GM23338 (cell line): ENCODE measurements at regions not wholly inside any gene's neighbourhood (a gene's known extent, or its start where the extent isn't known, plus 50 kb on each side); places are given as distances from the start of the nearest gene placed in this dataset.
A peak's percentile ranks its signal among the peaks of the same experiment; 100 is the strongest.

ENCODE experiments used
- ATAC-seq: fragments of 200-7000 bp; cut with Tn5 transposase; 3 replicates; pipeline ENCODE4 v1.9.1; 2020
- DNase-seq: peaks from one replicate; pipeline ENCODE4 v3.0.0-alpha.2; 2015; ENCODE audit warnings: low spot score
- H2AFZ ChIP-seq: fragments of 200-600 bp; sonication (generic); 2 replicates; pipeline ENCODE4 v1.8.0; 2016; ENCODE audit warnings: antibody characterized with exemption, mild to moderate bottlenecking, moderate library complexity
- H3F3A ChIP-seq: fragments of 200-600 bp; sonication (generic); replicated peaks from 2 replicates; pipeline ENCODE4 v1.8.0; 2017; ENCODE audit warnings: antibody characterized with exemption, mixed run types, low read depth
- H3K27ac ChIP-seq: fragments of 200-600 bp; sonication (generic); 2 replicates; pipeline ENCODE4 v1.6.1; 2016; ENCODE audit warnings: low read depth
- H3K27me3 ChIP-seq: fragments of 200-600 bp; sonication (generic); 2 replicates; pipeline ENCODE4 v1.8.0; 2016; ENCODE audit warnings: mild to moderate bottlenecking, mixed run types, moderate library complexity; ENCODE audit not compliant: insufficient read depth
- H3K36me3 ChIP-seq: fragments of 200-600 bp; sonication (generic); 2 replicates; pipeline ENCODE4 v1.8.0; 2016; ENCODE audit warnings: mild to moderate bottlenecking; ENCODE audit not compliant: insufficient read depth
- H3K4me1 ChIP-seq: fragments of 200-600 bp; sonication (generic); 2 replicates; pipeline ENCODE4 v1.8.0; 2016; ENCODE audit warnings: mild to moderate bottlenecking, moderate library complexity; ENCODE audit not compliant: insufficient read depth
- H3K4me2 ChIP-seq: fragments of 200-600 bp; sonication (generic); 2 replicates; pipeline ENCODE4 v1.7.1; 2017; ENCODE audit warnings: mixed run types
- H3K4me3 ChIP-seq: fragments of 200-600 bp; sonication (generic); 2 replicates; pipeline ENCODE4 v1.6.1; 2016; ENCODE audit warnings: mixed run types
- H3K79me2 ChIP-seq: fragments of 200-600 bp; sonication (generic); replicated peaks from 2 replicates; pipeline ENCODE4 v1.8.0; 2017; ENCODE audit warnings: mild to moderate bottlenecking; ENCODE audit not compliant: insufficient read depth
- H3K9me2 ChIP-seq: fragments of 200-600 bp; sonication (generic); 2 replicates; pipeline ENCODE4 v1.8.0; 2017; ENCODE audit not compliant: insufficient read depth
- H4K20me1 ChIP-seq: fragments of 200-600 bp; sonication (generic); replicated peaks from 2 replicates; pipeline ENCODE4 v1.8.0; 2017; ENCODE audit warnings: mild to moderate bottlenecking; ENCODE audit not compliant: insufficient read depth
- H3K27ac Mint-ChIP-seq: 2 replicates; pipeline ENCODE4 v1.8.0; 2020; ENCODE audit warnings: inconsistent platforms, mild to moderate bottlenecking, moderate library complexity, mixed read lengths
- H3K27me3 Mint-ChIP-seq: 3 replicates; pipeline ENCODE4 v1.8.0; 2022; ENCODE audit warnings: low read depth, mild to moderate bottlenecking, moderate library complexity, mixed read lengths, inconsistent platforms; ENCODE audit not compliant: insufficient read depth, poor library complexity
- H3K36me3 Mint-ChIP-seq: 3 replicates; pipeline ENCODE4 v1.8.0; 2021; ENCODE audit warnings: low read depth, mild to moderate bottlenecking, inconsistent platforms, moderate library complexity, mixed read lengths
- H3K4me1 Mint-ChIP-seq: 3 replicates; pipeline ENCODE4 v1.8.0; 2020; ENCODE audit warnings: mild to moderate bottlenecking, inconsistent platforms, mixed read lengths
- H3K4me3 Mint-ChIP-seq: 3 replicates; pipeline ENCODE4 v1.8.0; 2021; ENCODE audit warnings: moderate library complexity, mild to moderate bottlenecking, inconsistent platforms, mixed read lengths
- H3K9me3 Mint-ChIP-seq: 3 replicates; pipeline ENCODE4 v1.8.0; 2020; ENCODE audit warnings: moderate library complexity, mild to moderate bottlenecking, inconsistent platforms, mixed read lengths
- CREB1 ChIP-seq: fragments of 250-450 bp; sonication (Bioruptor Pico); IDR thresholded peaks from 2 replicates; pipeline ENCODE4 v1.5.0; 2020; ENCODE audit warnings: low read depth, mild to moderate bottlenecking, moderate library complexity
- CTCF ChIP-seq, 2 experiments: fragments of 200-600 bp in 1 of 2; sonication (generic) in 1 of 2; conservative IDR thresholded peaks; 2 replicates each; pipeline versions ENCODE4 v1.5.1 to v1.6.1; 2016 to 2017; ENCODE audit warnings: antibody characterized with exemption in 2 of 2, low read depth in 2 of 2, mild to moderate bottlenecking in 2 of 2, moderate library complexity in 1 of 2
- ETS1 ChIP-seq: IDR thresholded peaks from 2 replicates; pipeline ENCODE4 v1.6.1; 2016; ENCODE audit warnings: antibody characterized with exemption
- JUNB ChIP-seq: IDR thresholded peaks from one replicate; pipeline ENCODE4 v1.6.1; 2016; ENCODE audit warnings: antibody characterized with exemption; ENCODE audit not compliant: unreplicated experiment
- NANOG ChIP-seq: IDR thresholded peaks from 2 replicates; pipeline ENCODE4 v1.6.1; 2016; ENCODE audit warnings: antibody characterized with exemption, borderline replicate concordance
- POLR2AphosphoS5 ChIP-seq: IDR thresholded peaks from 2 replicates; pipeline ENCODE4 v1.6.1; 2016; ENCODE audit warnings: antibody characterized with exemption, low read depth
- REST ChIP-seq: IDR thresholded peaks from one replicate; pipeline ENCODE4 v1.6.1; 2018; ENCODE audit warnings: antibody characterized with exemption; ENCODE audit not compliant: unreplicated experiment
- ZNF114 ChIP-seq: fragments of 250-450 bp; sonication (Bioruptor Pico); IDR thresholded peaks from 2 replicates; pipeline ENCODE4 v1.5.0; 2020; ENCODE audit warnings: mild to moderate bottlenecking, moderate library complexity
- ZNF331 ChIP-seq: fragments of 250-450 bp; sonication (Bioruptor Pico); IDR thresholded peaks from 2 replicates; pipeline ENCODE4 v1.5.0; 2020; ENCODE audit warnings: low read depth, mild to moderate bottlenecking, moderate library complexity
- ZNF462 ChIP-seq: fragments of 250-450 bp; sonication (Bioruptor Pico); IDR thresholded peaks from 2 replicates; pipeline ENCODE4 v1.5.0; 2020; ENCODE audit warnings: mild to moderate bottlenecking, moderate library complexity

GRCh38 chr7:110600956-110601355 is 490.0 kb upstream of the LRRN3 start:
- Mint-ChIP-seq H3K4me3 (no peak overlapping the region), H3K27ac (no peak overlapping the region), H3K36me3 (no peaks in the 10 kb centered on the region), H3K4me1 (peaks cover 23% of the 10 kb centered on the region), H3K9me3 (no peaks in the 10 kb centered on the region), H3K27me3 (peaks cover 2% of the 10 kb centered on the region)
- no peak for TF ChIP-seq NANOG
- Histone ChIP-seq H2AFZ (no peak overlapping the region), H4K20me1 (no peaks in the 10 kb centered on the region), H3K4me3 (no peak overlapping the region), H3K27ac (no peak overlapping the region), H3K9me2 (no peaks in the 10 kb centered on the region), H3K4me2 (peak overlapping the region; percentile 24; the same call in 1 of the 2 replicates), H3K79me2 (no peaks in the 10 kb centered on the region), H3K36me3 (no peaks in the 10 kb centered on the region), H3K4me1 (peaks cover 22% of the 10 kb centered on the region), H3K27me3 (no peaks in the 10 kb centered on the region), H3F3A (no peaks in the 10 kb centered on the region)
- ATAC-seq (no peak), DNase-seq (no peak)

- H3K9me3 Mint-ChIP-seq = no peaks in the 10 kb centered on the region
- H4K20me1 ChIP-seq = no peaks in the 10 kb centered on the region
- no peak overlapping the region for H3K4me3 ChIP-seq
- H3K4me1 Mint-ChIP-seq = peaks cover 23% of the 10 kb centered on the region
- no peaks in the 10 kb centered on the region for H3K79me2 ChIP-seq
- H3K36me3 ChIP-seq = no peaks in the 10 kb centered on the region
- peaks cover 2% of the 10 kb centered on the region for H3K27me3 Mint-ChIP-seq
- ATAC-seq = peak; percentile 54
- H3K27me3 ChIP-seq = no peaks in the 10 kb centered on the region
- peak overlapping the region; percentile 53 for H3K27ac Mint-ChIP-seq
- 0 out of 2 replicates have a peak overlapping the region, but pooled peaks have one; percentile 11 for H3K27ac ChIP-seq
- H3K4me1 ChIP-seq = peaks cover 22% of the 10 kb centered on the region
- no peaks in the 10 kb centered on the region for H3K36me3 Mint-ChIP-seq
- no peak overlapping the region; the same call in 1 of the 2 replicates for H2AFZ ChIP-seq
- no peaks in the 10 kb centered on the region for H3F3A ChIP-seq
- no peak overlapping the region for H3K4me3 Mint-ChIP-seq
- peak overlapping the region; percentile 24; the same call in 1 of the 2 replicates for H3K4me2 ChIP-seq
- no peaks in the 10 kb centered on the region for H3K9me2 ChIP-seq
- peak; percentile 2 for DNase-seq
- TF ChIP-seq CREB1 (CRISPR knock-in tag) = no peak
- no peak for TF ChIP-seq ETS1
- no peak for TF ChIP-seq POLR2AphosphoS5
- no peak for TF ChIP-seq REST
- TF ChIP-seq ZNF462 (CRISPR knock-in tag) = no peak
- TF ChIP-seq ZNF114 (CRISPR knock-in tag) = no peak
- TF ChIP-seq CTCF (conservative IDR thresholded peaks at IDR 0.05; ENCODE audit: low read depth in 2 of 2) = no peak
- TF ChIP-seq JUNB = no peak
- no peak for TF ChIP-seq ZNF331 (CRISPR knock-in tag)
- TF ChIP-seq NANOG = no peak
Observed at GRCh38 chr7:110601710-110602109, 489.2 kb upstream of the LRRN3 start.
